DMS153 (cell line): ENCODE measurements at regions not wholly inside any gene's neighbourhood (a gene's known extent, or its start where the extent isn't known, plus 50 kb on each side); places are given as distances from the start of the nearest gene placed in this dataset.

Experiments used
- DNase-seq: peaks from one replicate; lab custom pipeline; 2025; lab: John Stamatoyannopoulos, UW

GRCh38 chrX:39633293-39633692 lies 464.5 kb downstream of the BCOR start:
- no peak for DNase-seq

- no peak for DNase-seq
Observed at GRCh38 chrX:39636481-39636880, 461.3 kb downstream of the BCOR start.

GRCh38 chrX:39638526-39638925 lies 459.2 kb downstream of the BCOR start:
- DNase-seq: no peak

GRCh38 chrX:39639871-39640270 lies 457.9 kb downstream of the BCOR start:
- DNase-seq: no peak

- no peak for DNase-seq
Observed at GRCh38 chrX:39640866-39641265, 456.9 kb downstream of the BCOR start.

- no peak for DNase-seq
Observed at GRCh38 chrX:39642071-39642470, 455.7 kb downstream of the BCOR start.

GRCh38 chrX:39643550-39643949 lies 454.2 kb downstream of the BCOR start:
- DNase-seq: no peak

GRCh38 chrX:39645178-39645895 lies 452.4 kb downstream of the BCOR start:
- DNase-seq: no peak

GRCh38 chrX:39648548-39649254 lies 449.1 kb downstream of the BCOR start:
- no peak for DNase-seq

GRCh38 chrX:39650768-39651347 lies 446.9 kb downstream of the BCOR start:
- DNase-seq: no peak

- DNase-seq: no peak
Observed at GRCh38 chrX:39652336-39652735, 445.4 kb downstream of the BCOR start.

- DNase-seq: no peak
Observed at GRCh38 chrX:39653691-39654090, 444.1 kb downstream of the BCOR start.

GRCh38 chrX:39654183-39654925 lies 443.4 kb downstream of the BCOR start:
- no peak for DNase-seq

- no peak for DNase-seq
Observed at GRCh38 chrX:39654952-39655351, 442.8 kb downstream of the BCOR start.

- DNase-seq: no peak
Observed at GRCh38 chrX:39661116-39661907, 436.4 kb downstream of the BCOR start.

GRCh38 chrX:39665830-39666518 lies 431.8 kb downstream of the BCOR start:
- no peak for DNase-seq

- no peak for DNase-seq
Observed at GRCh38 chrX:39667191-39667590, 430.6 kb downstream of the BCOR start.

GRCh38 chrX:39667736-39668482 lies 429.8 kb downstream of the BCOR start:
- DNase-seq: no peak

- DNase-seq: no peak
Observed at GRCh38 chrX:39669668-39670067, 428.1 kb downstream of the BCOR start.

GRCh38 chrX:39670281-39670680 lies 427.5 kb downstream of the BCOR start:
- no peak for DNase-seq
